ENCODE measurements at regions not wholly inside any gene's neighbourhood (a gene's known extent, or its start where the extent isn't known, plus 50 kb on each side); places are given as distances from the start of the nearest gene placed in this dataset.

GRCh38 chr21:16154951-16155635, 425.3 kb downstream of the USP25 start:
- no peak for DNase-seq (ENCODE audit: low spot score)
- intact Hi-C loops (cut with DNase I): no loop called here

- intact Hi-C loops (cut with DNase I): no loop called here
- no peak for DNase-seq (ENCODE audit: low spot score)
Observed at GRCh38 chr21:16156841-16157489, 427.2 kb downstream of the USP25 start.

- DNase-seq (ENCODE audit: low spot score): no peak
- intact Hi-C loops (cut with DNase I): no loop called here
Observed at GRCh38 chr21:16159213-16159970, 429.6 kb downstream of the USP25 start.

- DNase-seq (ENCODE audit: low spot score): no peak
- intact Hi-C loops (cut with DNase I): no loop called here
Observed at GRCh38 chr21:16159971-16160350, 430.2 kb downstream of the USP25 start.

GRCh38 chr21:16162953-16163352, 433.2 kb downstream of the USP25 start:
- intact Hi-C loops (cut with DNase I): no loop called here

GRCh38 chr21:16169102-16169511, 439.3 kb downstream of the USP25 start:
- intact Hi-C loops (cut with DNase I): no loop called here
- DNase-seq (ENCODE audit: low spot score): no peak

More at GRCh38 chr21:16162953-16163352, 433.2 kb downstream of the USP25 start:
- DNase-seq (ENCODE audit: low spot score): no peak

GRCh38 chr21:16169779-16170178, 440.0 kb downstream of the USP25 start:
- no peak for DNase-seq (ENCODE audit: low spot score)
- intact Hi-C loops (cut with DNase I): no loop called here

- intact Hi-C loops (cut with DNase I): no loop called here
- DNase-seq (ENCODE audit: low spot score): no peak
Observed at GRCh38 chr21:16176570-16176969, 446.8 kb downstream of the USP25 start.

GRCh38 chr21:16177532-16177931, 447.8 kb downstream of the USP25 start:
- DNase-seq (ENCODE audit: low spot score): no peak
- intact Hi-C loops (cut with DNase I): no loop called here

GRCh38 chr21:16179773-16180172, 450.0 kb downstream of the USP25 start:
- intact Hi-C loops (cut with DNase I): no loop called here
- DNase-seq (ENCODE audit: low spot score): no peak

- intact Hi-C loops (cut with DNase I): no loop called here
- no peak for DNase-seq (ENCODE audit: low spot score)
Observed at GRCh38 chr21:16180614-16181013, 450.8 kb downstream of the USP25 start.

GRCh38 chr21:16181018-16181417, 451.2 kb downstream of the USP25 start:
- intact Hi-C loops (cut with DNase I): no loop called here
- DNase-seq (ENCODE audit: low spot score): no peak

- intact Hi-C loops (cut with DNase I): no loop called here
Observed at GRCh38 chr21:16185766-16186165, 456.0 kb downstream of the USP25 start.

GRCh38 chr21:16186742-16187141, 457.0 kb downstream of the USP25 start:
- no peak for DNase-seq (ENCODE audit: low spot score)
- intact Hi-C loops (cut with DNase I): no loop called here

More at GRCh38 chr21:16185766-16186165, 456.0 kb downstream of the USP25 start:
- no peak for DNase-seq (ENCODE audit: low spot score)

GRCh38 chr21:16187603-16188301, 458.0 kb downstream of the USP25 start:
- DNase-seq (ENCODE audit: low spot score): no peak
- intact Hi-C loops (cut with DNase I): no loop called here

- intact Hi-C loops (cut with DNase I): loop anchor here (10.0 kb wide), 2 partner anchors 112 to 342 kb away; no protein-coding TSS in a partner anchor
- DNase-seq (ENCODE audit: low spot score): no peak
Observed at GRCh38 chr21:16192902-16193301, 463.1 kb downstream of the USP25 start.

- no peak for DNase-seq (ENCODE audit: low spot score)
- intact Hi-C loops (cut with DNase I): loop anchor here (2.0 to 10.0 kb wide), 3 partner anchors 111 to 341 kb away; no protein-coding TSS in a partner anchor
Observed at GRCh38 chr21:16193496-16194094, 463.8 kb downstream of the USP25 start.

- peak; percentile 82 for DNase-seq (ENCODE audit: low spot score)
- intact Hi-C loops (cut with DNase I): loop anchor here (2.0 to 10.0 kb wide), 3 partner anchors 111 to 341 kb away; no protein-coding TSS in a partner anchor
Observed at GRCh38 chr21:16194095-16194787, 464.5 kb downstream of the USP25 start.
